ENCODE measurements at regions not wholly inside any gene's neighbourhood (a gene's known extent, or its start where the extent isn't known, plus 50 kb on each side); places are given as distances from the start of the nearest gene placed in this dataset.

DNA sequence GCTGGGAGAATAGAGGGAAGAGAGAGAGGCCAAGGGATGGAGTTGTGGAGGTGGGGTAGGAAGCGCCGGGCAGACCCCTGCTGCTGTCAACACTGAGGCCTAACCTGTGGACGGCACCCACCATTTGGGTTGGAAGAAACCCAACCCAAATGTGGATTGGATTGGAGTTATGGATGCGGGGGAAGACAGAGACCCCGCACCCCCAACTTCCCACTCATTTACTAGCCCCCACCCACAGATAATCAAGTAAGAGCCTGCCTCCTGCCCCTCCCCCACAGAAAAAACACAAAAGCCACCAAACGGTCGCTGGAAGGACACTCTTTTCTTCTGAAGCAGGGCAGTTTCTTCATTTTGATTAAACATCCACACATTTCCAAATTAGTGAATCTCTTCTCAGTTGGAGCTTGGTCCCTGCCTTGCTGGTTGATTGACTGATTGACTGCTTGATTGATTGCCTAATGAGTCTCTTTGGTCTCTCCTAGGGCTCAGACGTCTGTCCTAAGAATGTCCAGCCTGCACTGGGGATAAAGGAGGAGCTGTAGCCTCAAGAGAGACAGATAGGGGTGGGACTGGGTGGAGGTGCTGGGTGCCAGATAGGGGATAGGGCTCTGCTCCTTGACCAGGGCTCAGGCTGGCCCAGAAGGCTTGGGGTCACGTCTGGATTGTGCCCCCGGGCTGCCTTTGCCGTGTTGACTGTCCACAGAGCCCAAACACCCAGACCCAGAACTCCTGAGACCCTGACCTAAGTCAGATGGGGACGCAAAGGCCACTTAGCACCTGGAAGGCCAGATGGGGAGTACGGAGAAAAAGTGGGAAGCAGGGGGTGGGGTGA is 74.9 kb upstream of the FOXP4 start:
- DNase-seq (no peak), ATAC-seq (no peak)
- Mint-ChIP-seq H3K27me3 (peaks cover 86% of the 10 kb centered on the region), H3K36me3 (ENCODE audit: low read depth) (peaks cover 8% of the 10 kb centered on the region), H3K4me3 (peak overlapping the region; percentile 43), H3K27ac (no peak overlapping the region), H3K4me1 (peaks cover 6% of the 10 kb centered on the region)
- H3K9me3 ChIP-seq (ENCODE audit: control insufficient read depth, low read length, poor library complexity, severe bottlenecking), result no peaks in the 10 kb centered on the region

DNA sequence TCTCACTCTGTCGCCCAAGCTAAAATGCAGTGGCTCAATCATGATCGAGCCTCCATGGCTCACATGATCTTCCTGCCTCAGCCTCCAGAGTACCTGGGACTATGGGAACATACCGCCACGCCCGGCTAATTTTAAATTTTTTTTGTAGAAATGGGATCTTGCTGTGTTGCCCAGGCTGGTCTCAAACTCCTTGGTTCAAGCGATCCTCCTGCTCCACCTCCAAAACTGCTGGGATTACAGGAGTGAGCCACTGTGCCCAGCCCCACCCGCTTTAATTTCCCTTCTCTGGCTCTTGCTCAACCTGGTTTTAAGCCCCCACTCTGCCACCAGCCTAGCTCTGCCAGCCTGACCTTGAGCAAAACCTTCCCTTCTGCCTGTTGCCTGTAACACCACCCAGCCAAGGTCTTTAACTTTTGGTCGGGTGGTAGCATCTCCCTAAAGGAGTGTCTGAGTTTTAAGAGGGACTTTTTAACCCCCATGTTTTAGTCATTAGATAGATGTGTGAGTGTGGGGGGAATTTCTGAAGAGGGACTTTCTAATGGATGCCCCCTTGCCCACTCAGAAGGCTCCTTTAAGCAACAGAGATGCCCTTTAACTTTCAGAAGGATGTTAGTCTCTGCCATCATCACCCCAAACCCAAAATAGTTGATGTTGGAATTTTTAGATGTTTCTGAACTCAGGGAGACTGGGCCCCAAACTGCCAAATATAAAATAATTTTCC is 71.8 kb upstream of the FOXP4 start:
- Mint-ChIP-seq H3K4me1 (peaks cover 13% of the 10 kb centered on the region), H3K27ac (no peak overlapping the region), H3K27me3 (peaks cover 86% of the 10 kb centered on the region), H3K4me3 (no peak overlapping the region), H3K36me3 (ENCODE audit: low read depth) (peaks cover 15% of the 10 kb centered on the region)
- no peak for DNase-seq
- no peaks in the 10 kb centered on the region for H3K9me3 ChIP-seq (ENCODE audit: control insufficient read depth, low read length, poor library complexity, severe bottlenecking)
- no peak for ATAC-seq

DNA sequence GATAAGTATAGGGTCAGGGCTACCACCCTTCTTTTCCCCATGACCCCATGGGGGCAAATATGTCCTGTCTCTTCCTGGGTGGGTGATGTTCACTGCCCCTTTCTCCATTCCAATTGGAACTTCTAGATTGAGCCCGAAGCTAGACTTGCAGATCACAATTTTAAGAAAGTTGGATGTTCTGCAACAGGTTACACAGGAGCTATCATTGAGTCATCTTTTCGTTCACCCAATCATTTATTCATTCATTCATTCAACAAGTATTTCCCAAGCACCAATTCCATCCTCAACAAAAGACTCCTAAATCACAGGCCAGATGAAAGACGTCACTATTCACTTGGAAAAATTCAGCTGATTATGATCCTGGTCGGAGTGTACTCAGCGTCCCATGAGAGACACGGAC is 71.0 kb upstream of the FOXP4 start:
- ATAC-seq (no peak), DNase-seq (no peak)
- H3K36me3 Mint-ChIP-seq (ENCODE audit: low read depth), result peaks cover 15% of the 10 kb centered on the region
- no peaks in the 10 kb centered on the region for H3K9me3 ChIP-seq (ENCODE audit: control insufficient read depth, low read length, poor library complexity, severe bottlenecking)
- no peak overlapping the region for H3K4me3 Mint-ChIP-seq
- no peak overlapping the region for H3K27ac Mint-ChIP-seq
- peaks cover 85% of the 10 kb centered on the region for H3K27me3 Mint-ChIP-seq
- peaks cover 6% of the 10 kb centered on the region for H3K4me1 Mint-ChIP-seq

DNA sequence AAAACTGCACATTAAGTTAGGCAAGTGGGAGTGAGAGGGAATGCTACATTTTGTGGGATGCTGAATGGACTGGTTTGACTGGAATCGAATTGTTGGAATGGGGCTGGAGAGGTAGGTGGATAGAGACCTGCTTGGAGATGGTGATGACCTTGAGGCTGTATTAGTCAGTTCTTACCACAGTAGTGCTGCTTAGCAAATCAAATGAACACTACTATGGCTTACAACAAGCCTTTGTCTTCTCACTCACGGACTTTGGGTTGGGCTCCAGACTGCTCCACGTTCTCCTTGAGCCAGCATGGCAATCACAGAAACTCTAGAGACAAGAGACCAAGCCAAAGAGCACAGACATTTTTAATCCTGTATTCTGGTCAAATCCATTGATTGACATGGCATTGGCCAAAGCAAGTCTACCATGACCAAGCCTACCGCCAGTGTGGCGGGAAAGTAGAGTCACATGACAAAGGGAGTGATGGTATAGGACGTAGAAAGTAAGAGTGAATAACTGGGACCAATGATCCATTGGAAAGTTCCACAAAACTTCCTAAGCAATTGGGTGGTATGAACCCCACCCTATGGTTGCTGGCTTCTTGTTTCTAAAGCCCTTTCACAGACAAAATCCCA is 70.3 kb upstream of the FOXP4 start:
- no peak overlapping the region for H3K4me3 Mint-ChIP-seq
- peaks cover 15% of the 10 kb centered on the region for H3K36me3 Mint-ChIP-seq (ENCODE audit: low read depth)
- H3K9me3 ChIP-seq (ENCODE audit: control insufficient read depth, low read length, poor library complexity, severe bottlenecking), result no peaks in the 10 kb centered on the region
- no peak overlapping the region for H3K27ac Mint-ChIP-seq
- H3K27me3 Mint-ChIP-seq, result peaks cover 83% of the 10 kb centered on the region
- DNase-seq (no peak), ATAC-seq (no peak)
- H3K4me1 Mint-ChIP-seq, result peaks cover 6% of the 10 kb centered on the region

DNA sequence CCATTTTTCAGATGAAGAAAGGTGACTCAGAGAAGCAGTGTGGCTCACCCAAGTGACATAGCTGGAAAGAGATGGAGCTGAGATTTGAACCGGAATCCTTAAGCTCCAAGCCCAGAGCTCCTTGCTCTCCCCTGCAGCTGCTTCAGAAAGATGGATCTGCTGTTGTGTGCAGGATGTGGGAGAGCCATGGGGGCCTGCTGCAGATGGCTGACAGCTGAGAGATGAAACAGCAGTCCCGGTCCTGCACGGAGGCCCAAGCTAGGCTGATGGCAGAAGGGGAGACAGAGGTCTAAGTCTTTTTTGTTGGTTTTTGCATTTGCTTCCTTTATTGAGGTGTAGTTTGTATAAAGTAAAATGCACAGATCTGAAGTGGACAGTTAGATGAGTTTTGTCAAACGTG is 69.8 kb upstream of the FOXP4 start:
- peaks cover 78% of the 10 kb centered on the region for H3K27me3 Mint-ChIP-seq
- no peaks in the 10 kb centered on the region for H3K9me3 ChIP-seq (ENCODE audit: control insufficient read depth, low read length, poor library complexity, severe bottlenecking)
- no peak for ATAC-seq
- H3K4me1 Mint-ChIP-seq, result peaks cover 6% of the 10 kb centered on the region
- peaks cover 15% of the 10 kb centered on the region for H3K36me3 Mint-ChIP-seq (ENCODE audit: low read depth)
- no peak overlapping the region for H3K27ac Mint-ChIP-seq
- H3K4me3 Mint-ChIP-seq, result no peak overlapping the region
- no peak for DNase-seq

DNA sequence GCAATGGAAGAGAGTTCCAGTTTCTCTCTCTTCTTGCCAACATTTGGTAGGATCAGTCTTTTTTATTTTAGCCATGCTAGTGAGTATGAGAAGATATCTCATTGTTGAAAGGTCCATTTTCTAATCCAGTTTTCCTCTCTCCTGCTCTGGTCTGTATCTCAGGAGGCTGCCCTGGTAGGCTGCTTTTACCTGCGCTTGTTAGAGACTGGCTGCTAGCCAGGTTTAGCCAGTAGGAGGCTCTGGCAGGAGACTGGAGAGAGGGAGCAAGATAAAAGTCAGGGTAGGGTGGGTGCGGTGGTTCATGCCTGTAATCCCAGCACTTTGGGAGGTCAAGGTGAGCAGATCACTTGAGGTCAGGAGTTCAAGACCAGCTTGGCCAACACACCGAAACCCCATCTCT is 68.6 kb upstream of the FOXP4 start:
- no peak for ATAC-seq
- peaks cover 70% of the 10 kb centered on the region for H3K27me3 Mint-ChIP-seq
- no peak for DNase-seq
- peaks cover 12% of the 10 kb centered on the region for H3K36me3 Mint-ChIP-seq (ENCODE audit: low read depth)
- H3K27ac Mint-ChIP-seq, result no peak overlapping the region
- H3K4me3 Mint-ChIP-seq, result no peak overlapping the region
- H3K9me3 ChIP-seq (ENCODE audit: control insufficient read depth, low read length, poor library complexity, severe bottlenecking), result no peaks in the 10 kb centered on the region
- peaks cover 10% of the 10 kb centered on the region for H3K4me1 Mint-ChIP-seq

DNA sequence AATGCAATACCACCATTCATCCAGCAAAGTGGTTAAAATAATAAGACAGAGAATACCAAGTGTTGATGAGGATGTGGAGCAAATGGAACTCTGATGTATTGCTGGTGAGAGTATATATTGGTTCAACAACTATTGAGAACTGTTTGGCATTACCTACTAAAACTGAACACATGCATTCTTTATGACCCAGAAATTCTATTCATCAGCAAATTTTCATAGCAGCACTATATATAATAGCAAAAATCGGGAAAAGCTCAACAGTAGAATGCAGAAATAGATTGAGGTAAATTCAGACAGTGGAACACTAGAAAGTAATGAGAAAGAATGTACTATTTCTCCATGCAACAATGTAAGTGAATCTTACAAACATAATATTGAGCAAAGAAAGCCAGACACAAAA is 62.2 kb upstream of the FOXP4 start:
- H3K4me1 Mint-ChIP-seq, result peaks cover 9% of the 10 kb centered on the region
- peaks cover 44% of the 10 kb centered on the region for H3K27me3 Mint-ChIP-seq
- no peaks in the 10 kb centered on the region for H3K9me3 ChIP-seq (ENCODE audit: control insufficient read depth, low read length, poor library complexity, severe bottlenecking)
- no peak overlapping the region for H3K27ac Mint-ChIP-seq
- DNase-seq (no peak), ATAC-seq (no peak)
- no peak overlapping the region for H3K4me3 Mint-ChIP-seq
- H3K36me3 Mint-ChIP-seq (ENCODE audit: low read depth), result peaks cover under 1% of the 10 kb centered on the region

DNA sequence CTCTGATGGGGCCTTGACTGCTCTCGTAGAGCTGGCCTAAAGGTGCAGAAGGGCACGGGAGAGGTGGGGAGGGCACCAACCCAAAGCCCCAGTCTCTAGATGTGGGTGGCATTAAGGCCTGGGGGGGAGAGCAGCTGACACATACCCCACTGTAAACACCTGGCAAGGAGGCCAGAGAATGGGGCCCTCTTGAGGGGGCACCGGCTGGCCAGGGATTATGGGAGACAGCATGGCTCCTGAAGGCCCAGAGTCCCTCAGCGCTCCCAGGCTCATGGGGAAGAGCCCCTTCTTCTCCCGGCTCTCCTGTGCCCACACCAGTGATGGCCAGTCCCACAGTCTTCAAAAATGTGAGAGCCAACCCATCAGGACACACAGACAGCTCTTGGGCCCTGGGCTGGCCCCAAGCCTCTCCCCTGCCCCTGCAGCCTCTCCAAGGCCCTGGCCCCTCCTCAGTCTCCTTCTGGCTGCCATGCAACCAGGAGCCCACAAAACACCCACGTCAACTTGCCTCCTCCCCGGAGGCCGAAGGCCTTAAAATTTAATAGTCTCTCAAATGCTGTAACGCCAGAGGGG is 58.2 kb upstream of the FOXP4 start:
- Mint-ChIP-seq H3K4me3 (no peak overlapping the region), H3K27me3 (peaks cover 59% of the 10 kb centered on the region), H3K27ac (no peak overlapping the region)

DNA sequence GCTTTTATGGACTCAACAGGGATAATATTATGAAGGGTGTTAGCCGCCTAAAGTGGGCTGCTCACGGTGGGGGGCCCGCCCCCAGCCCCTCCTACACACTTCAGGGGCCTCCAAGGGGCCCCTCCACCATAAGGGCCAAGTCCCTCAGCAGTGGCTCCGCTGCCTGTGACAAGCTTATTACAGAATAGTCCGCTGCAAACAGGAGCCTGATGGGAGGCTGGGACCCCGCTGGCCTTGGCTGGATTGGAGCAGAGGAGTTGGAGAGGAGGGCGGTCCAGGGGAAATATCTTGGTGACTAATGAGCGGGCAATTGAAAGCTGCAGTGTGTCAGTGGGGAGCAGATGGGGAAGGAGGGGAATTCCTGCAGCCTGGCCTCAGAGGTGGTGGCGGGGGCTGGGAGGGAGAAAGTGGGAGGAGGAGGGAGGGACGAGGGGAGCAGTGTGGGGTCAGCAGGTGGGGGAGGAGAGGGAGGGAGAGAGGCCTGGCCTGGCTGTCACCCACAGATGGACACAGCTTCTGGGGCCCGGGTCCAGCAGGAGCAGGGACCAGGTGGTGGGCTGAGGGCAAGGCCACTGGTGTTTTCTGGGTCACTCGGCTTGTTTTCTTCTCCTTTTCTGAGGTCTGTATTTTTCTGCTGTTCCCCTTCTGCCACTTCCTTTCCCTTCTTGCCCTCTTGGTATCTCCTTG is 57.6 kb upstream of the FOXP4 start:
- no peak for ATAC-seq
- no peak for DNase-seq
- H3K27me3 Mint-ChIP-seq, result peaks cover 60% of the 10 kb centered on the region

More for the DNA sequence above, 58.2 kb upstream of the FOXP4 start:
- no peaks in the 10 kb centered on the region for H3K9me3 ChIP-seq (ENCODE audit: control insufficient read depth, low read length, poor library complexity, severe bottlenecking)
- peaks cover 15% of the 10 kb centered on the region for H3K4me1 Mint-ChIP-seq
- ATAC-seq (no peak), DNase-seq (no peak)
- peaks cover 7% of the 10 kb centered on the region for H3K36me3 Mint-ChIP-seq (ENCODE audit: low read depth)

DNA sequence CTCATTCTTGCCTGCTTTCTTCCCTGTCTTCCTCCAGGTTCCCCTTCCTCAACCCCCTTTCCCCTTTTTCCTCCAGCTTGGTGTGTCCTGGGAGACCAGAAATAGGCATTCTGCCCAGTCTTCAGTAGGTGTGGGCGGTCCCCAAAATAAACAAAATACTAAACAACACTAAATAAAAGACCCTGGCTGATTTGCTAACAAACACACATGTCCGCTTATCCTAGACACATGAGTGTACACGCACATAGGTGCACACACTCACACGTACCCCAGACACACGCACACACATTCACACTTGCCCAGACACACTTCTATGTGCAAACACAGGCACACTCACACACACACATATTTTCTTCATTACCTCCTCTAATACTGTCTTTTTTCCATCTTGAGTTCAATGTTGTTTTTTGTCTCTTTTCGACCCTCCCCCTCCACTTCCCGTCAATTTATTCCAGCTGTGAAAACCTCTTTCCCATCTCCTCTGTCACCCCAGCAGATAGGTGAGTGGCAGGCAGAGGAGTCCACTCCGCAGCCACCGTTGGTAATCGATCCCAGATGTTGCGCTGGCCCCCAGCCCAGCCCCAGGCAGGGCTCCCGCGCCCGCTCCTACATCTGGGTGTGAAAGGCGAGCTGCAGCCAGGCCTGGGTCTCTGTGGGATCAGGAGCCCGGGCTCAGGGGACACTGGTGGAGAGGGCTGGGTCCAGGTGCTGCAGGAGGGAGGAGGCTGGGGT is 56.9 kb upstream of the FOXP4 start:
- peaks cover 19% of the 10 kb centered on the region for H3K4me1 Mint-ChIP-seq
- no peak overlapping the region for H3K27ac Mint-ChIP-seq

More for the DNA sequence above, 57.6 kb upstream of the FOXP4 start:
- Mint-ChIP-seq H3K4me3 (no peak overlapping the region), H3K36me3 (ENCODE audit: low read depth) (peaks cover 7% of the 10 kb centered on the region), H3K27ac (no peak overlapping the region), H3K4me1 (peaks cover 15% of the 10 kb centered on the region)
- H3K9me3 ChIP-seq (ENCODE audit: control insufficient read depth, low read length, poor library complexity, severe bottlenecking), result no peaks in the 10 kb centered on the region

DNA sequence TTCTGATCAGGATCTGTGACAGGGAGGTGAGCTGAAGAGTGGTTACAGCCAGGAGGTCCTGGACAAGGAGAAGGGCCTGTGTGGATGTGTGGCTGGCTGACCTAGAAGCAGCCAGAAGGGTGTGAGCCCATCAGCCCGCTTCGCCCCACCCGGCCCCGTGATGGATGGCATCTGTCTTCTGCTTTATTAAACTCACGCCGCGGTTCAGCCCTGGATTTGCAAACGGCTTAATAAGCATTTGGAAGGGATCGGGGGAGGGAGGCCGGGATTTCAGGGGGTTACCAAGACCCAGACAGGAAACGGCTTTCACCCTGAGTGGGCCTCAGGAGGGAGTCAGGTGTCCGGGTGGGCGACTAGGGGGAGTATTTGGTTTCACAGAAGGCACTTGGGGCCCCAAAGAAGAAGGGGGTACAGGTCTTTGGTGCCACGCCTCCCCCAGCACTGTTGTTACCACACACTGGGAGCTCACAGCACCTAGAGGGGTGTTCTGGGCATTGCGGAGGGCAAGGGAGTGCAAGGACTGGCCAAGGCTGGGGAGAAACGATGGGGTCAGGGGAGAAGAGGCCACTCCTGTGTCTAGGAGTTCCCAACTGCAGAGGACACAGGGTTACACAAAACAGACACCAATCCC is 53.8 kb upstream of the FOXP4 start:
- Mint-ChIP-seq H3K4me3 (no peak overlapping the region), H3K4me1 (peaks cover 18% of the 10 kb centered on the region), H3K27me3 (peaks cover 49% of the 10 kb centered on the region), H3K27ac (no peak overlapping the region), H3K36me3 (ENCODE audit: low read depth) (peaks cover 8% of the 10 kb centered on the region)
- no peaks in the 10 kb centered on the region for H3K9me3 ChIP-seq (ENCODE audit: control insufficient read depth, low read length, poor library complexity, severe bottlenecking)
- ATAC-seq, result no peak
- DNase-seq, result no peak

More for the DNA sequence above, 56.9 kb upstream of the FOXP4 start:
- ATAC-seq (no peak), DNase-seq (no peak)
- Mint-ChIP-seq H3K27me3 (peaks cover 67% of the 10 kb centered on the region), H3K36me3 (ENCODE audit: low read depth) (peaks cover 7% of the 10 kb centered on the region), H3K4me3 (no peak overlapping the region)
- H3K9me3 ChIP-seq (ENCODE audit: control insufficient read depth, low read length, poor library complexity, severe bottlenecking), result no peaks in the 10 kb centered on the region

Data from T-helper 17 cell (primary cell).